Lower leg skin (tissue), 3 donors: ENCODE measurements at regions not wholly inside any gene's neighbourhood (a gene's known extent, or its start where the extent isn't known, plus 50 kb on each side); places are given as distances from the start of the nearest gene placed in this dataset.

Experiments
- POLR2A ChIP-seq, 2 donors: fragments of 450-650 bp; IDR thresholded peaks; one replicate each; pipeline ENCODE4 v1.6.1; 2016 to 2017; ENCODE audit warnings: antibody characterized with exemption in 2 of 2, mild to moderate bottlenecking in 1 of 2, moderate library complexity in 1 of 2
- TF ChIP-seq, protein P1 (sequence below), 3 donors: fragments of 450-650 bp; IDR thresholded peaks; one replicate each; pipeline ENCODE4 v1.5.1; 2016; ENCODE audit warnings: antibody characterized with exemption in 3 of 3, mild to moderate bottlenecking in 3 of 3, moderate library complexity in 2 of 3

DNA sequence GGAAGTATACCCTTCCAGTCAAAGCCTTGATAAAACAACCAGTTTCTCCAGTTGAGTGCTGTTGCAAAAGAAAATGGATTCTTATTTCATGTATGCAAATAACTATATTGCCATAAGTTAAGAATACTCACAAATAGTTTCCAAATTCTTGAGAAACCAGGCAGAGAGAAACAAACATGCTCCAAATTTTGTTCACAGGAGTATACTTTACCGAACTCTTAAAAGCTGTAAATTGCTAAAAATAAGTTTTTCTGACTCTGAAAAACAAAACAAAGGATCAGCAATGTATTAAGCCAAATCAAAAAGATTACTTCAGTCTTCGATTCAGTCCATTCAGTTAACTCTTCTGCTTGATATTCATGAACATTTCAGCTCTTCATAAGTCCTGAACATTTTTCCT lies 646.5 kb downstream of the MCTP2 start:
- TF ChIP-seq, protein P1, sequence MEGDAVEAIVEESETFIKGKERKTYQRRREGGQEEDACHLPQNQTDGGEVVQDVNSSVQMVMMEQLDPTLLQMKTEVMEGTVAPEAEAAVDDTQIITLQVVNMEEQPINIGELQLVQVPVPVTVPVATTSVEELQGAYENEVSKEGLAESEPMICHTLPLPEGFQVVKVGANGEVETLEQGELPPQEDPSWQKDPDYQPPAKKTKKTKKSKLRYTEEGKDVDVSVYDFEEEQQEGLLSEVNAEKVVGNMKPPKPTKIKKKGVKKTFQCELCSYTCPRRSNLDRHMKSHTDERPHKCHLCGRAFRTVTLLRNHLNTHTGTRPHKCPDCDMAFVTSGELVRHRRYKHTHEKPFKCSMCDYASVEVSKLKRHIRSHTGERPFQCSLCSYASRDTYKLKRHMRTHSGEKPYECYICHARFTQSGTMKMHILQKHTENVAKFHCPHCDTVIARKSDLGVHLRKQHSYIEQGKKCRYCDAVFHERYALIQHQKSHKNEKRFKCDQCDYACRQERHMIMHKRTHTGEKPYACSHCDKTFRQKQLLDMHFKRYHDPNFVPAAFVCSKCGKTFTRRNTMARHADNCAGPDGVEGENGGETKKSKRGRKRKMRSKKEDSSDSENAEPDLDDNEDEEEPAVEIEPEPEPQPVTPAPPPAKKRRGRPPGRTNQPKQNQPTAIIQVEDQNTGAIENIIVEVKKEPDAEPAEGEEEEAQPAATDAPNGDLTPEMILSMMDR (IDR thresholded peaks at IDR 0.05): no peak
- TF ChIP-seq POLR2A (IDR thresholded peaks at IDR 0.05): no peak
